NCI-H2227 (cell line): ENCODE measurements at regions not wholly inside any gene's neighbourhood (a gene's known extent, or its start where the extent isn't known, plus 50 kb on each side); places are given as distances from the start of the nearest gene placed in this dataset.
"Not testable (repeated sequence)": the region's sequence is repeated elsewhere in the genome, so short reads cannot be mapped to it uniquely, and the experiment has no call there.

Experiments used
- DNase-seq: peaks from one replicate; lab custom pipeline; 2025; ENCODE audit not compliant: unreplicated experiment; lab: John Stamatoyannopoulos, UW

DNA sequence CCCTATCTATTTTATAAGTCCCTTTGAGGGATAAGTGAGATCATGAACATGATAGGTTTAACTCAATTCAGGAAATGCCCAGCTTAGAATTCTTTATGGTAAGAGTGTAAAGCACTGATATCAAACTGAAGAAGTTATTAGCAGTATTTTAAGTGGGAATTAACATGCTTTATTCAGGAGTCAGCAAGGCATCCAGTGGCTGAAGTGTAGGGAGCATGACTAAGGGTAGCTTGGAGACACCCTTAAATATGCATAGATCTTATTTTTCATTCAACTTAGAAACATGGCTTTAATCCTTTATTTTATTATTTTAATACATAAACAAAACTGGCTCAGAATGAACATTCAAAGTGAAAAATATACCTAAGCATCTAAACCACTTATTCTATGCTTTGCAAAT lies 158.3 kb upstream of the LPP start:
- DNase-seq, result no peak

DNA sequence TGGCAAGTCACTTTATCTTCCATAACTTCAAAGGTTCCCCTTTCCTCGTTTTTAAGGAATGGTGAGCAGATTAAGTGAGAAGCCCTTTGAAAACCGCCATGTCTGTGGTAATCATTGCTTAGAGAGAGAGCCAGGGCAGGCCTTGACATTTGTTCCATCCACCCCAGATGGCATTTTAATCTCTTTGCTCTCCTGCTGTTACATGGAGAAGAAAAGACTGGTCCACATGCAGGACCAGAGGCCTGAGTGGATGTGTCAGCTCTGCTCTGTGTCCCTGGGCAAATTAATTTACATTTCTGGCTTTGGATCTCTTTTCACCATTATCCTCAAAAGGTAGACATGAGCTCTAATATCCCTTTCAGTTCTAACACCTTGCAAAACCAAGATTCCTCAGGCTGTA lies 157.3 kb upstream of the LPP start:
- no peak for DNase-seq

DNA sequence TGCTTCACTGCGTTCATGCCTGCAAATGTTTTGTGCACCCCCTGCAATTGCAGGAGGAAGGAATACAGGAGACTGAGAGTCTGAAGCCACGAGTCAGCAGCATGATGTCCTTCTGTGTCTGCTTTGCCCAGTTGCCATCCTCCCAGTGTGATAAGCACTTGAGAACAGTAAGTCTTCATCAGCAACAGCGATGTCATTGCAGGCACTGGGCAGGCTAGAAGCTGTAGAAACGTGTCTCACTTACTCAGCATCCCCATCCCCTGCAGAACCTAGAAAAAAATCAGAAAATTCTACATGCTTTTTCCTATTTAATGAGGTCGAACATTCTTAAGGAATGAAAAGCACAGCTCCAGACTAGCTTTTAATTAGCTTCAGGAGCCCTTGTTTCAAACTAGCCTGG lies 156.5 kb upstream of the LPP start:
- DNase-seq, result no peak

DNA sequence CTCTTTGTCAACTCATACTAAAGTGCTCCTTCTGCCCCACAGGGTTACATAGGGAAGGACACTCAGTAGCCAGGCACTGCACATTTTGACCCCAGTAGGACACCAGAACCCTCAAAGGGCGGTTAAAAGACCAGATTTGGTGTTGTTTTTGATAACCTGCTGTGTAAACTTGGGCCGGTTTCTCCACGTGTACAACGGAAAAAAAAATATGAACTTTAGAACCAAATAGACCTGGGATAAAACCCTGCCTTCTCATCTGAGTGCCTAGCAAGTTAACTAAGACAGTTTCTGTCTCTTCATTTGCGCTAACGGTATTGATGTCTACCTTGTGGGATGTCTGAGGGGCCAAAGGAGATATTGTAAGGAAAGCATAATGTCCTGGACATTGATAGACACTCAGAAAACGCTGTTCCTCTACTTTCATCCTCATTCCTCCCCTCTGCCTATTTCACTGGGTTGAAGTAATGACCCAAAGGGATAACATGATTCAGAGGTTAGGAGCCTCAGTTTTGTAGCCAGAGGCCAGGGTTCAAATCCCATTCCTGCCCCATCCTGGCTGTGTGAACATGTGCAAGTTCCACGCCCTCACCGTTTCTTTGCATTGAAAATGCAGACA lies 155.9 kb upstream of the LPP start:
- DNase-seq, result no peak

DNA sequence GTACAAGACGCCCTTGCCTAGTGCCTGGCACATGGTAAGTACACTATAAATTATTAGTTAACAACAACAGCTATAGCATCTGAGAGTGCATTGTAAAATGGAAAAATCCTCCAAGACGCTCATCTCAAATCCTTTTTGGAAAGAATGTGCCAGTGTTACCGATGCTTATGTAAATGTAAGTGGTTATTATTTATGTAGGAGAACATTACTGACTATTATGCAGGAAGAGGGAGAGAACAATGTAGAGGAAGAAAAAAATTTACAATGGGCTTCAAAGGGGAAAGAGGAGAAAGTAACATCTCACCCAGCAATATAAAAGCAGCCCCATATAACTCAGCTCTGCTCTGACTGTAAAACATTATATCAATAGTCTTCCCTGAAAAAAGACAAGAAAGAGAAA lies 155.3 kb upstream of the LPP start:
- no peak for DNase-seq

DNA sequence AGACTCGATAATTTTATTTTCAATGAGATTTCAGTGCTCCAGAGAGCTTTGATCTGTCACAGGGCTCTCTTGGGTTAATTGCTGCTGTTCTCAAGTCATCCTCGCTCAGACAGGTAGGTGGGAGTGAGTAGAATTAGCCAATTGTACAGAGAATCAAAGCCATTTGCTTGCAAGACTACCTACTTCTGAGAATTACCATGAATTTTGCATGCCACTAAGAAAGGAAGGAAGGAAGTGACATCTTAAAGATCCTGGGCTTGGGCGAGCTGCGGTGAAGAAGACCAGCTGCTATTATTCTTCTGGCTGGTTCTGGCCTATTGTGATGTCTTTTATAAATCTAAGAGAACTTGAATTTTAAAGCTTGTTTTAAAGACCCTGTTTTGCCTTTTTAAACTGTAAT lies 154.1 kb upstream of the LPP start:
- no peak for DNase-seq

DNA sequence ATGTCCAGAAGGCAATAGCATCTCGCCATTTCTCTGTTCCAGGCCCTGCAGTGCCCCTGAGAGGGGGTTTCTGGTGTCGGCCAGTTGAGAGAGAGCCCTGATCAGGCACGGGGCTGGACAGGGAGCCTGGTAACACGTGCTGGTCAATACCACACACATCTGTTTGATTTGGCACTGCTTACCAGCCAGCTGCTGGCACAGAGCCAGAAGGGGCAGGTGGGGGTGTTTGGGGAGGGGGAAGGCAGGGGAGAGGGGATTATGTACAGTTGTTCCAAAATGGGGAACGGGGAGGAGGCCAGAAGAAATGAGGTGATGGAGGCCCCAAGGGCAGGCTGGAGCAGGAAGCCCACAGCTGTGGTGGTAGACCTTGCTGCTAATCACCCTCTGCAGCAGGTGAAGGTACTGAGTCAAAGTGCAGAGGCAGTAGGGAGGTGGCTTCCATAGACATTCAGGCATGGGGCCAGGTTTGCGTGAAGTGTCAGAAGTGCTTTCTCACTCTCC lies 153.5 kb upstream of the LPP start:
- DNase-seq, result no peak

DNA sequence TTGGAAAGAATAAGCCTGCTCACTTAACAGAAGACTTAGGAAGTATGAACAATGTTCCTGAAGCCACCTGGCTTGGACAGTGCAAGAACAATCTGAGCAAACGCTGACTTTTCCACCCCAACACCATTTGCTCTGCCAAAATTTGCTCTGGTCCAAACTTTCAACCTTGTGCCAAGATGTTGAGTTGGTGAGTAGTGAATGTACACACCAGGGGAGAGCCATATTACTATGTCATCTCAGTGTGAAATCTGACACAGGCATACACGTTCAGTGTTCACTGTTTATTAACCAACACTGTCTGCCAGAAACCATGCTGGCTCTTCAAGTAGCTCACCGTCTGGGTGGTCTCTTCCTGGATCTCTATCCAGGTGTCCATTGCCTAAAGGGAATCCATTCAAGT lies 152.9 kb upstream of the LPP start:
- no peak for DNase-seq

DNA sequence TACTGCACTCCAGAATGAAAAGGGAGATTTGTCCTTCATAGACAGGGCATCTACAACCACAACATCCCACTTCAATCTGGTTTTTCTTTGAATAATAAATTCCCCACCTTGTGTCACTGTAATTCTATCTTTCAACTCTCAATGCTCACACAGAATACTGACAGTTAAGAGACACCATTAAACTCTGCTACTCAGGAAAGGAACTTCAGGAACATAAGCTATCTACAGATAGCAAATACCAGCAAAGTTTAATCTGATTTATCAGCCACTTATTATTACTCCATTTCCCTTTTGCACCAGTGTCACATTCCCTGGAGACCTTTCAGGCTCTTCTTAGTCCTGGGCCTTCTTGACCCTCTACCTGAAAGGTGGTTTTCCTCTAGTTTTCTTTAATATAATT lies 152.0 kb upstream of the LPP start:
- no peak for DNase-seq

DNA sequence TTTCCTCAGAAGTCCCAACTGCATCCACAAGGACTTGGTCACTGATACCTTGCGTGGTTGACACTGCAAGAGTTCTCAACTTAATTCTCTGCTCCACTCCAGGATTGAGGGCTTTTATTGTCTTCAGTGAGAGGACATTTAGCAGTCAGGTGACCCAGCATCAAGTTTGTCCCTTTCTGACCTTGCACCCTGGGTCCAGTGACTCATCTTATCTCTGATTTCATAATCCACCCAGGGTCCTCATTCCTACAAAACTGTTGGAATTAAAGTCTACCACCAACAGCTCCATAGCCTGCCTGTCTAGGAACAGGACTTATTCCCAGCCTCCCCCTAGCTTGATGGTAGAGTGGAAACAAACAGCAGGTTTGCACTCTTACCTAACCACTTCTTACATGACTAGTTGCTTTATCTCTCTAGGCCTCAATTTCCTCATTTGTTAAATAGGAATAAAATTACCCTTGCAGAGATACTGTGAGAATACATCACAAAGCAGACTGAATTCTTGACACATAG lies 151.3 kb upstream of the LPP start:
- no peak for DNase-seq

DNA sequence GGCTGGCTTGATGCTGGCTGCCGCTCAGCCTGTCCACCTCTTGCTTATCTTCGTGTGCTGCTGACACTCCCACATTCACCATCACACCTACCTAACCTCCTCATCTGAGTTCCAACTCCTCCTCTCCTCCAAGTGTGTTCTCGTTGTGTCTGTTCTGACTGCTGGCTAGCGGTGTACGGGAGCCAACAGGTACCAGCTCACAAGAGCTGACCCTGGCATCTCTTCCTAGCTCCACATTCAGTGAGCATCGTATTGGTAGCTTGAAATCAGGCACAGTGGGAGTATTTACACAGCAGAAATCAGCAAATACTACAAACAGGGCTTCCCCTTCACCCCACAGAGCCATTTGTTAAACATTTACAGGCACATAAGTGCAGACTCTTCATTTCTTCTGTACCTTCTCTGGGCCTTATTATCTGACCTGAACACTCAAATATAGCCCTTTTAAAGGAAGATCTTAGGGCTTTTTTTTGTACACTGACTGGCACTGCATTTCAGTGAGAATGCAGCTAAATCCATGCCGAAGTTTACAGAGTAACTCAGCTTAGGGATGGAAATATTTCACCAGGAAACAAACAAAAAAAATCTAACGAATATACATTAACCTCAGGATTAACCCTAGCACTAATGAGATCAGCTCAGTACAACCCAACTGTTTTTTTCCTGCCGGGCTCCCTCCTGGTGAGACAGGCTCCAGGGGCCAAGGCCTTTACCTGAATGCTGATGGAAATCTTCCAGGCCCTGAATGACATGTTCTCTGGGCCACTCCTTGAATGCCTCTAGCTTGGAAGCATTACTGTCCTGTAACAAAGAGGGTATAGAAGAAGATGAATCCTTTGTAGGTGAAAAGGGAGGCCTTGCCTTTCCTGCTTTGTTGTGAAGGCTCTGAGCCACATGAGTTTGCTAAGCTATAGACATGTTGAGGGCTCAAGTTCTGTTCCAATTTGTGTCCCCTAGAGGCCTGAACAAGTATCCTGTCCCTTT lies 150.5 kb upstream of the LPP start:
- DNase-seq, result no peak

DNA sequence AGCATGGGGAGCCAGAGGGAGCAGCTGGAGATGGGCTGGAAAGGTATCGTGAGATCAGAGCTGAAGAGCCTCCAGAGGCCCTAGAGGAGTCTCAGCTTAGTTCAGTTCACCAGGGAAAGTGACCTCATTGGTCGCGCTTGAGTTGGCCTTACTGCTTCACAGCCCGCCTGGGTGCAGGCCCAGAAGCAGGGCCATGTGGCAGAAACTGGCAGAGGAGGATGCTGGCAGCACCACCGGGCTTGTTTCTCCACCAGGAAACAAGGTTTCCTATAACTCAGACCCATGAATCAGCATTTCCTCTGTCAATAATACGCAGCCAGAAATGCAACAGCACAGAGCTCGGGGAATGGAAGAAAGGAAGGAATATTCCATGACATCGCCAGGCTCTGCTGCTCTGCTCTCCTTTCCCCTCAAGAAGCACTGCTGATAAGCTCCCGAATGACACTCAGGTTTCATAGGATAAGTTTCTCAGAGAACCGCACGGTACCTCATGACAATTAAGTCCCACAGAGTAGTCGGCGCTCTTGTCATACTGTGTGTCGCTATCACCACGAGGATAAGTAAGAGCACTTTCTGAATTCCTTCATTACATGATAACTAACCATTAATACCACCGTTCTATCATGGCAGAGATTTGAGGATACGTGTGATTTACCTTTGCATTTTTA lies 147.1 kb upstream of the LPP start:
- DNase-seq, result no peak

DNA sequence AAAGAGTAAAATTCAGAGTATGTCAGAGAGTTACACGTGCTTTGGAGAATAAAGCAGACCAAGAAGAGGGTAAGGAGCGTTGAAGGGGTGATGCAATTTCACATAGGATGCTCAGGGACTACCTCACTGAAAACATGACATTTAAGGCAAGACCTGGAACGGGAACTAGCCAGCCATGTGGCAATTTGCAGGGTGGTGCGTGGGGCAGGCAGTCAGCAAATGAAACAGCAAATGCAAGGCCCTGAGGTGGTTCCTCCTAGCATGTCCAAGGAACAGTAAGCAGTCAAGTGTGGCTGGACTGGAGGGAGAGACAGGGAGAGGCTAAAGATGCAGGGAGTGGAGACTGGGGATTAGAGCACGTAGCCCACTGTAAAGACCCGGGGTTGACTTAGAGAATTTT lies 146.1 kb upstream of the LPP start:
- DNase-seq, result no peak

DNA sequence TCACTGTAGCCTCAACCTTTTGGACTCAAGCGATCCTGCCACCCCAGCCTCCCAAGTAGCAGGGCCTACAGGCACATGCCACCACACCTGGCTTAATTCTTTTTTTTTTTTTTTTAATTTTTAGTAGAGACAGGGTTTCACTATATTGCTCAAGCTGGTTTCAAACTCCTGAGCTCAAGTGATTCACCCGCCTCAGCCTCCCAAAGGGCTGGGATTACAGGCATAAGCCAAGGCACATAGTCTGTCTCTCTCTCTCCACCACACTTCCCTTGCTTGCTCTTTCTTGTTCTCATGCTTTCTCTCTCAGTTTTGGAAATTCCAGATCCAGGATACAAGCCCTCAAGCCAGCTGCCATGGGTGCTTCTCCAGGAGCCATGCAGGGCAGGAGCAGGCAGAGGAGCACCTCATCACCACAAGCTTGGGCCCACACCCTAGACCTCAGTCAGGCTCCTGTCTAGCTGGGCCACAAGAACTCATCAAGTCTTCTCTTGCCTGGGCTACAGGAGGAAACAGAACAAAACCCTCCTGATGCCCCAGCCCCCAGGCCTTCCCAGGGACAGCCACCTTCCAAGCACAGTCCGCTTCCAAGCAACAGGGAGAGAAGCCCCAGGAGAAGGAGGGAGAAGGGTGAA lies 145.3 kb upstream of the LPP start:
- no peak for DNase-seq

DNA sequence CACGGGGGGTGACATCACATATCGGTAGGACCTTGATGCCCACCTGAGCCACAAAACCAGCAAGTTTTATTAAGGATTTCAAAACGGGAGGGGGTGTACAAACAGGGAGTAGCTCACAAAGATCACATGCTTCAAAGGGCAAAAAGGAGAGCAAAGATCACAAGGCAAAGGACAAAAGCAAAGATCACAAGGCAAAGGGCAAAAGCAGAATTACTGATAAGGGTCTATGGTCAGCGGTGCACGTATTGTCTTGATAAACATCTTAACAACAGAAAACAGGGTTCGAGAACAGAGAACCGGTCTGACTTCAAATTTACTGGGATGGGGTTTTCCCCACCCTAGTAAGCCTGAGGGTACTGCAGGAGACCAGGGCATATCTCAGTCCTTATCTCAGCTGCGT lies 143.5 kb upstream of the LPP start:
- no peak for DNase-seq

DNA sequence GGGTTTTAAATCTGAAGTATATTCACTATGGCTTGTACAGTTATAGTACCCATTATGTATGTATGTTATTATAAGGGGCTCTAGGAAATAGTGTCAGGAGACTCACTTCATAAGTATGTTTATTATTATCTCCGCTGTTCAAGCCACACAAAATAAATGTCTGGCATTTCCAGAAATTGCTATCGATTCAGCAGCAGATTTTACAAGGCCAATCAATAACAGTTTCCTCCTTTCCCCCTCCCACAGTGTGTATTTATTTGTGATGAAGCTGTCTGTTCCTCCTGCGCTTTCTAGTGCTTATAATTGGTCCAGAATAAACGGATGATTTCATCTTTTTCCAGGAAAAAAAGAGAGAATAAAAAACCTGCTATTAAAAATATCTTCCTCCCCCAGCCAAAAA lies 134.2 kb upstream of the LPP start:
- no peak for DNase-seq

DNA sequence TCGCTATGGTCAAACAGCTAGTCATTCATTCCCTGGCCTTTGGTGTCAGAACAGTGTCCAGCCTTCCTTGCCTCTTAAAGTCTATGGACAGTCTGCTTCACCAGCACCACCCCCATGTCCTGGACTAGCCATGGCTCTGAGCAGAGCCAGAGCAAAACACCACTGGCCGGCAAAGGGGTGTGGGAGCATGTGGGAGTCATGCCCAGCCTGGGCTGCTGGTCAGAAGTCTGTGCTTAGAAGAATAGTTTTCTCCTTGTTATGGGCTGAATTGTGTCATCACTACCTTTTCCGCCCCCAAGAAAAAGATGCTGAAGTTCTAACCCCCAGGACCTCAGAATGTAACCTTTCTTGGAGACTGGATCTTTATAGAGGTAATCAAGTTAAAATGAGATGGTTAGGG lies 132.9 kb upstream of the LPP start:
- no peak for DNase-seq

DNA sequence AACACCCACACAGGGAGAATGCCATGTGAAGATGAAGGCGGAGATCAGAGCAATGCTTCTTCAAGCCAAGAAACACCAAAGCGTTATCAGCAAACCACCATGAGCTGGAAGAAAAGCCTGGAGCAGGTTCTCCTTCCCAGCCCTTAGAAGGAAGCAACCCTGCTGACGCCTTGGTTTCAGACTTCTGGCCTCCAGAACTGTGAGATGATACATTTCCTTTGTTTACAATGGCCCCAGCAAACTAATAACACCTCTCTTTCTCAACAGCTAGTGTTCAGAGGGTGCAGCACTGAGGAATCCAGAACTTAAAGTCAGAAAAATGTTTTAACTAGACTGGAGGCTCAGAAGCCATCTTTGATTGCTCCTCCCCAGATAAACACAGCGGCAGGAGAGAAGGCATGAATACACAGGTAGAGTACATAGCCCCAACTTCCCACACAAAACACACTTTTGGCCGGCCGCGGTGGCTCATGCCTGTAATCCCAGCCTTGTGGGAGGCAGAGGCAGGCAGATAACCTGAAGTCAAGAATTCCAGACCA lies 132.4 kb upstream of the LPP start:
- no peak for DNase-seq

DNA sequence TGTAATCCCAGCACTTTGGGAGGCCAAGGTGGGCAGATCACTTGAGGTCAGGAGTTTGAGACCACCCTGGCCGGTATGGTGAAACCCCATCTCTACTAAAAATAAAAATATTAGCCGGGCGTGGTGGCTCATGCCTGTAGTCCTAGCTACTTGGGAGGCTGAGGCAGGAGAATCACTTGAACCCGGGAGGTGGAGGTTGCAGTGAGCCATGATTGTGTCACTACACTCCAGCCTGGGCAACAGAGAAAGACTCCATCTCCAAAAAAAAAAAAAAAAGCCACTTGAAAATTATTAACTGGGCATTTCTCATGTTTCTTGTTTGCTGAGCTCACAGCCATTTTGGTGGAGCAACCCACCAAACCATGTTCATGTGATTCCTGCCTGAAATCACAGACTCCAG lies 131.1 kb upstream of the LPP start:
- not testable (repeated sequence) for DNase-seq

DNA sequence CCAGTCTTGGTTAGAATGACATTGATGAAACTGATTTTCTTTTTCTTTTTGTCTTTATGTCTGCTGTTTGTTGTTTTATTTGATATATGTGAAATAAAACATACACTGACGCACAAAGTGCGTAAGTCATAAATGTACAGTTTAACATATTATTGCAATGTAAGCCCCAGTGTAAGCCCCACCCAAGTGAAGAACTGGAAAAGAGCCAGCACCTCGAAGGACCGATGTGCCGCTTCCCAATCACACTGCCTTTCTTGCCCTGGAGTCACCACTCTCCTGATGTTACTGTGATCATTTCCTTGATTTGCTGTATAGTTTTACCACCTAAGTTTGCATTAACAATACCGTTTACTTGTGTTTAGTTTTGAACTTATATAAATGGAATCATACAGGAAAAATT lies 128.4 kb upstream of the LPP start:
- DNase-seq, result no peak
